Mucosa of gallbladder (tissue), 1 donor: ENCODE measurements at regions not wholly inside any gene's neighbourhood (a gene's known extent, or its start where the extent isn't known, plus 50 kb on each side); places are given as distances from the start of the nearest gene placed in this dataset.
"Not testable (repeated sequence)": the region's sequence is repeated elsewhere in the genome, so short reads cannot be mapped to it uniquely, and the experiment has no call there.

Experiments used
- DNase-seq: peaks from one replicate; pipeline ENCODE4 v3.0.0-alpha.2; 2020; ENCODE audit warnings: low spot score
- donor health status: DM: no; HTN: no; CAD: no.

DNA sequence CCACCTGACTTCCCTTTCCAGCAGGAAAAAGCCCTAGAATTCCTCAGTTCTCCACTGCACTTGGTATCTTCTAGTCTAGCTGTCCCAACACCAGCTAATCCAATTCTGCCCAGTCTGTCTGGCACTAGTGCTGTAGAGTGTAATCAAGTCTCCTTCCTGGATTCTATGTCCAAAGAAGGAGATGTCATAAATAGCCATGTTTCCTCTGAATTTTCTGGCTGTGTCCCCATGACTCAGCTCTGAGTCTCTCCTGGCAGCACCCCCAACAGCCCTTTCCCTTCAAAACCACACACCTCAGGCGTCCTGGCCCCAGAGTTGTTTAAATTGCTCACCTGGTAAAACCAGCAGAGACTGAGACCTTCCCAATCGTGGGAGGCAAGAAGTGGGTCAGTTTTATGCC lies 197.2 kb downstream of the GRXCR1 start:
- DNase-seq = no peak

- DNase-seq = no peak
Observed at GRCh38 chr4:43103048-43103447, 210.5 kb downstream of the GRXCR1 start.

DNA sequence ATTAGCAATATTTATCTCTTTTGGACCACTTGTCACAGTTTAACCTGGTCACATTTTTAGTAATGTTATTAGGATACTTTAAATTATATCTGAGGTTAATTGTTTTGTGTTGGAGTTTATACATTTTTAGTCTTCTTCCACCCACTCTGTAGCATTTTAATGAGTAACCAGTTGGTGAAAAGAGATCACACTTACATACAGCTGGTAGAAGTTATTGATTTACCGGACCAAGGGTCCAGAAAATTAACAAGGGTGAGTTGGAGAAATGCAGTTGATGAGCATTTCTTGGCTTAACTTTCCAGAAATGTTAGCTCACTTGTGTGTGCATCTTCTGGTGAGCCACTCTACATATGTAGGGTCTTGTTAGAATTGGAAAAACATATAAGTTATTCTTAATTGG lies 219.6 kb downstream of the GRXCR1 start:
- no peak for DNase-seq

- DNase-seq = no peak
Observed at GRCh38 chr4:43113196-43113595, 220.7 kb downstream of the GRXCR1 start.

- no peak for DNase-seq
Observed at GRCh38 chr4:43126595-43126994, 234.1 kb downstream of the GRXCR1 start.

GRCh38 chr4:43130228-43131021 lies 237.9 kb downstream of the GRXCR1 start:
- DNase-seq = no peak

DNA sequence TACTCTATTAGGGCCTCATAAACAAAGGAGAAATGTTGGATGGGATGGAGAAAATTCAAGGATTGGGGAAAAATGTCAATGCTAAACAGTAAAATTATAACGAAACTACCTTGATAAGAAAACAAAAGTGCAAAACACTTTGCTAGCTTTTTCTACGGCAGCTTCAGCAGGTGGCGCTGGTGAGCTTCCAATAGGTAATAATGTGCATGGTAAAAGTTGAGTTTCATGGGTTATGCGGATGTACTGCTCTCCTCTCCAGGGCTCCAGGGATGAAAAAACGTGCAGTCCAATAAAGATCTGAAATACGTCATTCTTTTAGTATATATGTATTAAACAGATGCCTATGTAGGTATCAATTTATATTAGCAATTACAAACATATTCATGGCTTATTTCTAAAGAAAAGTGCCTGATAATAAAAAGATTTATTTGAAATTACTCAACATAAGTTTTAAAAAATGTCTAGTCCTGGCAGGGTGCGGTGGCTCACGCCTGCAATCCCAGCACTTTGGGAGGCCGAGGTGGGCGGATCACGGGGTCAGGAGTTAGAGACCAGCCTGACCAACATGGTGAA lies 239.6 kb downstream of the GRXCR1 start:
- peak; percentile 49 for DNase-seq

- DNase-seq = no peak
Observed at GRCh38 chr4:43133566-43133965, 241.1 kb downstream of the GRXCR1 start.

DNA sequence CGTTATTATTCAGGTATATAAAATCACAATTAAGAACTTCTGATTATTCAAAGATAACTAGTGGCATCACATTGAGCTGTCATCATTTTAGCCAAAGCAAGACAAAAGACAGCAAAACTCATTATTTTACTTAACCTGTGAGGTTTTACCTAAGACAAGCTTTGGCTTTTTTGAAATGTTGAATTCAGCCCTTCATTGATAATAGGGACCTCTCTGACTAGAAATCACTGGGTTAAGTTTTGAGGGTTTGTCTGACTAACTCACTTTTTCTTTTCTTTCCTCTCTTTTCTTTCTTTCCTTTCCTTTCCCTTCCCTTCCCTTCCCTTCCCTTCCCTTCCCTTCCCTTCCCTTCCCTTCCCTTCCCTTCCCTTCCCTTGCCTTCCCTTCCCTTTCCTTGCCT lies 244.2 kb downstream of the GRXCR1 start:
- no peak for DNase-seq

DNA sequence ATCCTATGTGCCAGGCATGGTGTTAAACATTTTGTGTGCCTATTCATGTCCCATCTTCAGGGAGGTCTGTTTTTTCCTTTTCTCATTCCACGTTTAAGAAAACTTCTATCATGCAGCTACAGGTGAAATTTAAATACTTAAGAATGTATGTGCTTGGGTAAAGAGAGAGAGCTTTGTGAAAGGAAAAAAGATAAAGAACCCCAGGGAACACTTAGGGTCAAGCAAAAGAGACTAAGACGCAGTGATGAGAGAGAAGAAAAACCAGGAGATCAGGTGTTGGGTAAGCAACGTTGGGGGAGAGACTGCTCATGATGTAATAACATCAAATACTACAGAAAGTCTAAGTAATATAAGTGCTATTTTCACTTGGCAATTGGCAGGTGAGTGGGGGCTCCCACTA lies 253.7 kb downstream of the GRXCR1 start:
- no peak for DNase-seq

DNA sequence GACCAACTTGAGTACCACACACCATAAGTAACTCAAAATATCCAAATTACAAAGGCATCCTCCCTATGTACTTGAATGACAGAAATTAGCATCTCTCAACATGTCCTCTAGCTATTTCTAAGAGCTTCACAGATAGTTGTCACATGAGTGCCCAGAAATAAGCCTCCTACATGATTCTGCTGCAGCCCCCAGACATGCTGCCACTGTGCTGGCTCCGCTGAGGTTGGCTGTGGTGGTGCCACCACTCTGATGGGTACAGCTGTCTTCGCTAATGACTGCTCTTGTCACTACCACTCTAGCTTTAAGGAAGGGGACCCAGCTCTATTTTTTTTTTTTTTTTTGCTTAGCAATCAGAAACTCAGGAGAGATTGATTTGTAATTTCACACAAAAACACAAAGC lies 256.0 kb downstream of the GRXCR1 start:
- no peak for DNase-seq

DNA sequence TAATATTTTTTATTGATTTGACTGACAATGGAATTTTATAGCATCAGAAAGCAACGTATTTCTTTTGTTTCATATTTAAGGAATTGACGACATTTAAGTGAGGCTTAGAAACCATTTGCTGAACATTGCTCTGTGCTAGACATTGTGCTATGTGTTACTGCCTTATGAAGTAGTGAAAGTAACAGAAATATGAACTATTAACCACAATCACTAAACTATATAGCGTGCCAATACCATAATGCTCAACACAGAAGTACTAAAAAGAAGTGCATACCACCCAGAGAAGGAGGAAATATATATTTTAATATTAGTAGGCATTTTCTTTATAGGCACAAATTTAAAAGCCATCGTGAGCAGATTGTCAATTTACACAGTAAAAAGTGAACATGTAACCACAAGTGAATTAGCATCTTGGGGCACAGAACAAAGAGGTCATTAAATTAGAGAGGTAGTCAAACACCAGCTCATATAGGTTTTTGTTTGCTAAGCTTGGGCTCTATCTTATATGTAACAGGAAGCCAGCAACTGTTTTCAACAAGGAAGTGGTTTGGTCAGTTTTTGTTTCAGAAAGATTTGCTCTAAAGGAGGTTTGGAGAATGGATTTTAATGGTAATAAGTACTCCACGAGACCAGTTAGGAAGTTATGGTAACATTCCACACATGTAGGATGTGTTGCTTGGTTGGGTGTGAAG lies 270.7 kb downstream of the GRXCR1 start:
- DNase-seq = no peak

- DNase-seq = no peak
Observed at GRCh38 chr4:43189741-43190140, 297.2 kb downstream of the GRXCR1 start.

DNA sequence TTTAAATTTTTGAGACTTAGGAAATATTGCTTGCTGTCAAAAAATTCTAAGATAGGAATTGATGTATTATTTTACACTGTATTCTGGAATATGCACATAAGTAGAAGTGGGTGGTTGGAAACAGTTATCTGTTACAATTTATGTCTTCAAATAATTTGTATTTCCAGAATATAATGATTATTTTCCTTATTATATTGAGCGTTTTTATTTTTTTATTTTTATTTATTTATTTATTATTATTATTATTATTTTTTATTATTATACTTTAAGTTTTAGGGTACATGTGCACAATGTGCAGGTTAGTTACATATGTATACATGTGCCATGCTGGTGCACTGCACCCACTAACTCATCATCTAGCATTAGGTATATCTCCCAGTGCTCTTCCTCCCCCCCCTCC lies 320.1 kb downstream of the GRXCR1 start:
- not testable (repeated sequence) for DNase-seq

GRCh38 chr4:43223820-43224219 lies 331.3 kb downstream of the GRXCR1 start:
- no peak for DNase-seq

DNA sequence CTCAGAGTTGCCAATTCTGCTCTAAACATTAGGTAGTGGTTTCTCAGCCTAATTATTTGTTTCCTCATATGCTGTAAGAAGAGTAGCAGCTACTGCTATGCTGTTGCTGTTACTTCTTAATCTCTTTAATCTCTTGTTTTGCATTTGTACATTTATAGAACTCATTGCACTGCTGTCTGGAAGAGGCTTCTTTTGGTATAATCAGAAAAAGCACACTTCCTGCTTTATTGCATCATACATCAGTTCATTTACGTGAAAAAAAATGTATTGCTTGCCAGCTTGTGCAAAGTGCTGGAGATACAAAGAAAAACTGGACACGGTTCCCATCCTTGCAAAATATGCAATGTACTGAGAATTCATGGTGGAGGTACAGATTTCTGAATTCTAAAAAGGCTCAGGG lies 332.0 kb downstream of the GRXCR1 start:
- no peak for DNase-seq

GRCh38 chr4:43233321-43233720 lies 340.8 kb downstream of the GRXCR1 start:
- no peak for DNase-seq

DNA sequence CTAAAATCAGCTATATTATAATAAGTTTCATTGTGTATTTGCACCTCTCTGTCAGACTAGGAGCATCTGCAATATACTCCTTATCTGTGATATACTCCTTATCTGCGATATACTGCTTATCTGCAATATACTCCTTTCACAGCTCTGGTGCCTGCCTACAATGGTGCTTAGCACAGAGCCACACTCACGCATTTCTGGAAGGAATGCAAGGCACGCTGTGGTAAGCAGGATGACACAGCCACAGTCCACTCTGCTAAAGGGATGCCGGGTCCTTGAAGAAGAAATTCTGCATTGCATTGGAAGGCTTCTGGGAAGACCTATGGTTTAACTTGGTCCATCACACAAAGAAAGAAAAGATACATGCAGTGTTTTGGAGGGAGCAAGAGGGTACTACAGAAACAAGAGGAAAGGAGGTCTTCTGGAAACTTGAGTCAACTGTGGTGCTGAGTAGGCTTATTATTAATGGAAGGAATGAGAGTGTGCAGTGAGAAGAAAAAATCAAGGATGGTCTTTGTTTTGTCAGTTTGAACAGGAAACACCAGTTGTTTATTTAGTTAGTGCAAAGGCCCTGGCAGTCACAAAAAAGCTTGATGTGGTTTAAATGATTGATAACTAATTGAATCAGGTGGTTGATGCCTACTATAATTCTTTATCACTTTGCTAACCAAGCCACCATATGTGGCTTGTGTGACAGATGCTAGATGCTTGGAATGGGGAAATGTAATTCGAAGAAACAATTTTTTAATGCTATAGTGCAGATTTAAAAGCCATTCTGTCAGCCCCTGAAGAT lies 342.3 kb downstream of the GRXCR1 start:
- no peak for DNase-seq

DNA sequence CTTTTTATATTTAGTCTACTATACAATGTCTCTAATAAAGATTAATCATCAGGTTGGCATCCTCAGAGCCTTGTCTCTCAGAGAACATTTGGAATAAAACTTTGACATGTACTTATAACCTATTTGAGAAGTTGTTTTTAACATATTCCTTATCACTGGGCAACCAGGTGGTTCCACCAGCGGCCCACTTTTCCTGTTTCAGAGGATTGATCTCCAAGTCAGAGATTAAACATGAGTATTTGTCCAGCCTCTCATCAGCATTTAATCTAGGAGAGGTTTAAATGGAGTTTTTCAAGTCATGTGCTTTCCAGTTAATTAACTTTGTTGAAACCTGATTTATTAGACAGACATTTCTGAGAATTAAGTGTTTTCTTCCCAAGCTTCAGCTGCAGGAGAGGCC lies 345.5 kb downstream of the GRXCR1 start:
- DNase-seq = no peak

GRCh38 chr4:43238585-43238984 lies 346.1 kb downstream of the GRXCR1 start:
- DNase-seq = no peak

DNA sequence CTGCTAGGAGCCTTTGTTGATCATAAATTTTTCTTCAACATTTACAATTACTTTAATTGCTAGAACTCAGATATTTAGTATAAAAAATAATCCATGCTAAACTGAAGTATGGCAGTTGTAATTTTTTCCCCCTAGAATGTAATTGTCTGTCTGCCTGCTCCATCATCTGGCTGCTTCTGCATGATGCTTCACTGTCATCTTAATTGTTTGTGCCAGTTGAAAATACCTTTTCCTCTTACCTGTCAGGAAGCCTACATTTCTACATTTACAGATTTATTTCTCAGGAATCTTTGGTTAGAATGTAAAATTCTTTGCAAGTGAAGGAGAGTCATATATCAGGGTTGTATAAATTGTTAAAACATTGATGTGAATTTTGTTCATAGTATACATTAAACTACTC lies 348.6 kb downstream of the GRXCR1 start:
- DNase-seq = no peak

- no peak for DNase-seq
Observed at GRCh38 chr4:43242606-43243005, 350.1 kb downstream of the GRXCR1 start.
